ENCODE measurements at regions not wholly inside any gene's neighbourhood (a gene's known extent, or its start where the extent isn't known, plus 50 kb on each side); places are given as distances from the start of the nearest gene placed in this dataset.
"Not testable (repeated sequence)": the region's sequence is repeated elsewhere in the genome, so short reads cannot be mapped to it uniquely, and the experiment has no call there.

DNA sequence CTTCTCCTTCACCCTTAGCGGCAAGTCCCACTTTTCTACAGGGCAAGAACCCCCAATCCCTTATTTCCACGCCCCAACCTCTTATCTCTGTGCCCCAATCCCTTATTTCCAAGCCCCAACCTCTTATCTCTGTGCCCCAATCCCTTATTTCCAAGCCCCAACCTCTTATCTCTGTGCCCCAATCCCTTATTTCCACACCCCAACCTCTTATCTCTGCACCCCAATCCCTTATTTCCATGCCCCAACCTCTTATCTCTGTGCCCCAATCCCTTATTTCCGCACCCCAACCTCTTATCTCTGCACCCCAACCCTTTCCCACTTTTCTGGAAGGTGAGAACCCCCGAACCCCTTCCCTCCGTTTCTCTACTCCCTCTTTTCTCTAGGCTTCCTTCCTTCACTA, 116.1 kb upstream of the GJE1 start:
- FAIRE-seq; H3K27me3 ChIP-seq (ENCODE audit: control insufficient read depth, insufficient read depth, low read length); H3K36me3 ChIP-seq (ENCODE audit: control insufficient read depth, insufficient read depth, low read length); H3K4me3 ChIP-seq (ENCODE audit: low read depth, low read length); DNase-seq (ENCODE audit: low read depth): not testable (repeated sequence)

DNA sequence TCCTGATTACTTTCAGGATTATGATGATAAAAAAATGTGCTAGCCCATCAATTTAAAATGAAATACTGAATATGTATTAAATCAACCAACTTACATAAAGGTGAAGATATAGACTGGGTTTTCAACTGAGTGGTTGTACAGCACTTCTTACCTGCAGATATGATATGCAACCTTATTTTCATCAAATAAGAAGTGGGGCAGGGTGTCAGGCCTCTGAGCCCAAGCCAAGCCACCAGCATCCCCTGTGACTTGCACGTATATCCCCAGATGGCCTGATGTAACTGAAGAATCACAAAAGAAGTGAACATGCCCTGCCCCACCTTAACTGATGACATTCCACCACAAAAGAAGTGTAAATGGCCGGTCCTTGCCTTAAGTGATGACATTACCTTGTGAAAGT, 117.3 kb upstream of the GJE1 start:
- not testable (repeated sequence) for DNase-seq (ENCODE audit: low read depth); H3K4me3 ChIP-seq (ENCODE audit: low read depth, low read length); FAIRE-seq; H3K27me3 ChIP-seq (ENCODE audit: control insufficient read depth, insufficient read depth, low read length); H3K36me3 ChIP-seq (ENCODE audit: control insufficient read depth, insufficient read depth, low read length)

DNA sequence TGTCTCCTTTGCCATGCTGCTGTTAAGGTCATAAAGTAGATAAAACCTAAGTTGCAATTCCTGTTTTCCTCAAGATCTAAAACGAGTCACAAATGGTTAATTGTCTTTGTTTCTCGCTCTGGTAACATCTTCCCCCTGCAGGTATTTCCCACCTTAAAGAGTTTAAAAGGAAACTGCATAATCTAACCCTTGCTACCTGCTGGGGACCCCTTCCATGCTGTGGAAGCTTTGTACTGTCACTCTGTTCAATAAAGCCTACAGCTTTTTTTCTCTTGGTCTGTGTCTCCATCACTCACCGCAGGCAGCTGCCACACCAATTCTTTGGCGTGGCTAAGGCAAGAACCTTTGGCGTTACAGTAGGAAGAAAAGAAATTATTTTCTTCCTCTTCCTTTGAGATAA, 117.7 kb upstream of the GJE1 start:
- DNase-seq (ENCODE audit: low read depth) = no peak
- H3K36me3 ChIP-seq (ENCODE audit: control insufficient read depth, insufficient read depth, low read length) = no peaks in the 10 kb centered on the region
- FAIRE-seq = no peak
- H3K4me3 ChIP-seq (ENCODE audit: low read depth, low read length) = no peak overlapping the region
- TF ChIP-seq, protein P1, sequence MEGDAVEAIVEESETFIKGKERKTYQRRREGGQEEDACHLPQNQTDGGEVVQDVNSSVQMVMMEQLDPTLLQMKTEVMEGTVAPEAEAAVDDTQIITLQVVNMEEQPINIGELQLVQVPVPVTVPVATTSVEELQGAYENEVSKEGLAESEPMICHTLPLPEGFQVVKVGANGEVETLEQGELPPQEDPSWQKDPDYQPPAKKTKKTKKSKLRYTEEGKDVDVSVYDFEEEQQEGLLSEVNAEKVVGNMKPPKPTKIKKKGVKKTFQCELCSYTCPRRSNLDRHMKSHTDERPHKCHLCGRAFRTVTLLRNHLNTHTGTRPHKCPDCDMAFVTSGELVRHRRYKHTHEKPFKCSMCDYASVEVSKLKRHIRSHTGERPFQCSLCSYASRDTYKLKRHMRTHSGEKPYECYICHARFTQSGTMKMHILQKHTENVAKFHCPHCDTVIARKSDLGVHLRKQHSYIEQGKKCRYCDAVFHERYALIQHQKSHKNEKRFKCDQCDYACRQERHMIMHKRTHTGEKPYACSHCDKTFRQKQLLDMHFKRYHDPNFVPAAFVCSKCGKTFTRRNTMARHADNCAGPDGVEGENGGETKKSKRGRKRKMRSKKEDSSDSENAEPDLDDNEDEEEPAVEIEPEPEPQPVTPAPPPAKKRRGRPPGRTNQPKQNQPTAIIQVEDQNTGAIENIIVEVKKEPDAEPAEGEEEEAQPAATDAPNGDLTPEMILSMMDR (IDR thresholded peaks at IDR 0.05; ENCODE audit: insufficient read depth, low read length, severe bottlenecking) = no peak
- H3K27me3 ChIP-seq (ENCODE audit: control insufficient read depth, insufficient read depth, low read length) = no peaks in the 10 kb centered on the region

DNA sequence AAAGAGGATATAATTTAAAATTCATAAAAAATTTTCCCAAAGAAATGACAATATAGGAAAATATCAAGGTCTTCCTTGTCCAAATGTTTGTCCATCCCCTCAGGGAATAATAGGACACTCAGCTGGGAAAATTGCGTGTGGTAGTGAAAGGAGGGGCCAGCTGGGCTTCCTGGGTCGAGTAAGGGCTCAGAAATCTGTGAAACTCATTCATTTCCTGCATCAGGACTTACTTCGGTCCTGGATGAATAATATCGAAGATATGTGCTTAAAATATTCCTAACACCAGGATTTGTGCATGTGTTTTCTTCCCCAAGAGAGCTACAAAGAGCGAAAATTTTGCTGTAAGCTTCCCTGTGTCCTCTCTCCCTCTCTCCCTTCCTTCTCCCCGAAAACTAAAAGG, 118.2 kb upstream of the GJE1 start:
- no peak for FAIRE-seq
- Histone ChIP-seq H3K4me3 (ENCODE audit: low read depth, low read length) (no peak overlapping the region), H3K36me3 (ENCODE audit: control insufficient read depth, insufficient read depth, low read length) (no peaks in the 10 kb centered on the region), H3K27me3 (ENCODE audit: control insufficient read depth, insufficient read depth, low read length) (no peaks in the 10 kb centered on the region)
- TF ChIP-seq, protein P1 (IDR thresholded peaks at IDR 0.05; ENCODE audit: insufficient read depth, low read length, severe bottlenecking) = no peak
- DNase-seq (ENCODE audit: low read depth) = peak; percentile 91

DNA sequence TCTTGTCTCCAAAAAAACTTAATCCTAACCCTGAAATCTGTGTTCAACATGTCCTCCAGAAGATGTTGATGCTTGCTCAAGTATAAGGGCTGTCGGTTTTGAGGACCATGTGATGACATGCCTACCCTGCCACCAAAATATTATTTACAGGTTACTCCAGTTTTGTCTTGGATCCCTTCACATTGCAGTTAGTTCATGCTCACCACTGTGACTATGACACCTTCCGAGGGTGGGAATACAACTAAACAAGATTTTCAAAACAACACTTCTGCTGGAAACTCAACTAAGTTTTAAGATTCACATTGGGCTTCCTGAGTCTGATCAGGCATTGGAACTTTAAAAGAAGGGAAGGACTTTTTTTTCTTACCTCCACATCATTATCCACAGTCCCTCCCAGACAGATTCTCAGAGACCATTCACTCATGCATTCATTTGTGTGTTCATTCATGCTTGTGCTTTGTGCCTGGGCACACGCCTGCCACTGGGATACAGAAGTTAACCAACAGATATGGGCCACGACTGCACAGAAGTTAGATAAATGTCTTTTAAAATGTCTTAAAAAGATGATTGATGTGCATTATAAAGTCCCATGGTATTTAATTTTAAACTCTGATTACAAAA, 118.7 kb upstream of the GJE1 start:
- Histone ChIP-seq H3K4me3 (ENCODE audit: low read depth, low read length) (no peak overlapping the region), H3K27me3 (ENCODE audit: control insufficient read depth, insufficient read depth, low read length) (no peaks in the 10 kb centered on the region), H3K36me3 (ENCODE audit: control insufficient read depth, insufficient read depth, low read length) (no peaks in the 10 kb centered on the region)
- TF ChIP-seq, protein P1 (IDR thresholded peaks at IDR 0.05; ENCODE audit: insufficient read depth, low read length, severe bottlenecking) = no peak
- FAIRE-seq (peak; percentile 23), DNase-seq (ENCODE audit: low read depth) (peak; percentile 44)

DNA sequence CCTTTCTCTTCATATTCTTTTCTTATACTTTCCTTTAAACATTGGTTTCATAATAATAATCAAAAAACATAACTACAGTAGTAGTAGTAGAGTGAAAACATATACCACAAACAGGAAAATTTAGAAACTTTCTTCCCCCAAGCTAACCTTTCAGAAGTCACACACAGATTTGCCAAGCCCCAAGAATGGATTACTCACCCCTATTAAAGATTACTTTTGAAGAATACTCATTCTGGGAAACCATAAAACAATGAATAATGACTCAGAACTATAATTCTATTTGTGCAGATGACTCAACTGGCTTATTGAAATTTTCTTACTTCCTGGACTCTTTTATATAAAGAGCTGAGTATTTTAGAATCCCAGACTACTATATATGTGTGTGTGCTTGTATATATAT, 119.4 kb upstream of the GJE1 start:
- TF ChIP-seq, protein P1 (IDR thresholded peaks at IDR 0.05; ENCODE audit: insufficient read depth, low read length, severe bottlenecking) = no peak
- Histone ChIP-seq H3K27me3 (ENCODE audit: control insufficient read depth, insufficient read depth, low read length) (no peaks in the 10 kb centered on the region), H3K4me3 (ENCODE audit: low read depth, low read length) (no peak overlapping the region), H3K36me3 (ENCODE audit: control insufficient read depth, insufficient read depth, low read length) (no peaks in the 10 kb centered on the region)
- peak; percentile 96 for DNase-seq (ENCODE audit: low read depth)
- no peak for FAIRE-seq

DNA sequence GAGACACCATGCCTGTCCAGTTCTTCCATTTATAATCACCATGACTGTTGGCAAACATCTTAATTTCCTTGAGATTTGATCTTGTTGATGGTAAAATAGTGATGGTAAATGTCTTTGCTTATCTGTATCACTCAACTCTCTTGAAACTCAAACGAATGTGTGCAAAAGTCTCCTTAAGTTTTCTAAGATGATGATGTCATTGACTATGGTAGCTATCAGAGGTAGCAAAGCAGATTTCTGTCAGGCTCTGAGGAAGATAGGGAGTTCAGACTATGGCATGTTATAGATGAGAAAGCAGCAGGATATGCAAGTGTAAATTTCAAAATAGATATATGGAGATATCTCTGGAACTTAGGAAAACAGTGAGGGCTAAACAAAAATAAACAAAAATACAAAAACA, 121.0 kb upstream of the GJE1 start:
- TF ChIP-seq, protein P1 (IDR thresholded peaks at IDR 0.05; ENCODE audit: insufficient read depth, low read length, severe bottlenecking) = no peak
- no peak for FAIRE-seq
- no peak for DNase-seq (ENCODE audit: low read depth)
- H3K4me3 ChIP-seq (ENCODE audit: low read depth, low read length) = no peak overlapping the region
- H3K36me3 ChIP-seq (ENCODE audit: control insufficient read depth, insufficient read depth, low read length) = no peaks in the 10 kb centered on the region
- H3K27me3 ChIP-seq (ENCODE audit: control insufficient read depth, insufficient read depth, low read length) = no peaks in the 10 kb centered on the region

Data from bronchial epithelial cell (primary cell).